Skeletal muscle satellite cell (primary cell): ENCODE measurements at regions not wholly inside any gene's neighbourhood (a gene's known extent, or its start where the extent isn't known, plus 50 kb on each side); places are given as distances from the start of the nearest gene placed in this dataset.
"Not testable (repeated sequence)": the region's sequence is repeated elsewhere in the genome, so short reads cannot be mapped to it uniquely, and the experiment has no call there.

Experiments
- H3K27me3 ChIP-seq: 2 replicates; pipeline ENCODE4 v1.7.0; 2013; ENCODE audit warnings: low read length; ENCODE audit not compliant: control insufficient read depth, insufficient read depth
- H3K36me3 ChIP-seq: 2 replicates; pipeline ENCODE4 v1.7.0; 2013; ENCODE audit warnings: mild to moderate bottlenecking, control low read depth, low read length; ENCODE audit not compliant: insufficient read depth
- H3K4me1 ChIP-seq: 2 replicates; pipeline ENCODE4 v1.7.0; 2013; ENCODE audit warnings: low read length; ENCODE audit not compliant: control insufficient read depth, insufficient read depth
- H3K4me2 ChIP-seq: 2 replicates; pipeline ENCODE4 v1.7.0; 2013; ENCODE audit warnings: mild to moderate bottlenecking, low read length
- H3K4me3 ChIP-seq: 2 replicates; pipeline ENCODE4 v1.7.0; 2013; ENCODE audit warnings: low read length
- H3K9ac ChIP-seq: 2 replicates; pipeline ENCODE4 v1.7.0; 2013; ENCODE audit warnings: mild to moderate bottlenecking, low read depth, low read length, moderate library complexity
- H3K9me3 ChIP-seq: replicated peaks from 2 replicates; pipeline ENCODE4 v1.7.0; 2013; ENCODE audit warnings: mild to moderate bottlenecking, control low read depth, low read length

DNA sequence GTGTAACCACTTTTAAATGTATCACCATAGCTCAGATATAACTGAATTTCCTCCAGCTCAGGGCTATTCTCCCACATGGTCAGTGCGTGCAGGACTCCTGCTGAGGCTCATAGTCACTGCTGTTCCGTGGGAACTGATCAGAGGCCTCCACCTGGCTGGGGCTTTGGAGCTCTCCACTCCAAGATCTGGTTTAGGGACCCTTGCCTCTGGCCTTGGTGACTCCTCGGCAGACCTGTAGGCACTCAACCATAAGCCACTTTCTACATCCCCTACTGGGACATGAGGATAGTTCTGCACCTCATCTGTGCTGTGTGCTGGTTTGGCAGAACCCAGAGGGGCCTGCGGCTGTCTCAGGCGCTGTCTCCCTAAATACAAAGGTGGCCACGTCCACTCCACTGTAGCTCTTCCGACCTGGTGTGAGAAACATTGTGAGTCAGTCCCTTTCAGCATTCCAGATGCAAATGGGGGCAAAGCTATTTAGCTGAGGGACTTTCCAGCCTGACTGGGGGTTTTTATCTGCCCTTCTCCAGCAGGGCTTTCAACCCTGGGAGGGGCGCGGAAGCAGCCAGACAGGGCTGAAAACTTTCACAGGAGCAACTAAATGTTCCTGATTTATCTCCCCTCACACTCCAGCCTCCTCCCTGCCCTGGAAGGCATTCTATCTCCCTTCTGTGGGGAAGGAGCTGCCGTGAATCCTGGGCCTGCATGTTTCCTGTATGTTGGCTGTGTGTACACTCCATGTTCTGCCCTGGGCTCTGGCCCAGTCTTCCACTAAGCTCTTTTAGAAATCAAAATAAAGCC is 218.3 kb upstream of the DAAM1 start:
- Histone ChIP-seq H3K9ac (no peak overlapping the region), H3K9me3 (no peaks in the 10 kb centered on the region), H3K4me1 (no peaks in the 10 kb centered on the region), H3K4me2 (no peak overlapping the region), H3K36me3 (no peaks in the 10 kb centered on the region), H3K4me3 (no peak overlapping the region), H3K27me3 (no peaks in the 10 kb centered on the region)

DNA sequence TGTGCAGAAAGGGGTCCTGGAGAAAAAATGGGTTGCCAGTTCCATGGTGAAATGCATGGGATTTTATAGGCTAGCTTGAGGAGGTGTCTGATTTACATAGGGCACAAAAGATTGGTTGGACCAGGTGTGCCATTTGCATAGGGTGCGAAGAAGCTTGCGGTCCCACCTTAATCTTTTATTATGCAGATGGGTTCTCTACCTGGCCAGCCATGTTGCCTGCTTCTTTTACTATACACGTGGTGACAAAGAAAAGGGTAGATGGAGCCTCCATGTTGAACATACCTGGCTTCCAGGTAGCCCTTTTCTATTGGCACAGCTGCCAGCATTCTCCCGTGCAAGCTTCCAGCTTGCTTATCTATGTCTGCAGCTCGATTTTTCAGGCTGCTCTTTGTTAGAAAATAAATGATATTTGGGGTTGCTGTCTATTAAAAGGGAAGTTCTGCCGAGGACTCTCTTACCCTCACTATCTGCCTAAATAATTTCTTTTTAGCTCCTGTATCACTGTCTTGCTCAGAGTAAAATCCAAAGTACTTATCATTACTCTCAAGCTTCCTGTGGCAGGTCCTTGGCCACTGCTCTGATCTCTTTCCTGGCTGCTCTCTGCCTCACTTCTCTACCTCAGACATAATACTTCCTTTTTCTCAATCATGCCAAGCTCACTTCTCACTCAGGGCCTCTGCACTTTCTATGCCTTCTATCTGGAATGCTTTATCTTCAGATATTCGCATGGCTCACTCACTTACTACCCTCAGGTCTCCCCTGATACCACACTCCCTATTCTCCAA is 216.0 kb upstream of the DAAM1 start:
- no peak overlapping the region for H3K4me3 ChIP-seq
- H3K27me3 ChIP-seq: no peaks in the 10 kb centered on the region
- H3K9ac ChIP-seq: no peak overlapping the region
- no peaks in the 10 kb centered on the region for H3K36me3 ChIP-seq
- no peak overlapping the region for H3K4me2 ChIP-seq
- H3K9me3 ChIP-seq: no peaks in the 10 kb centered on the region
- no peaks in the 10 kb centered on the region for H3K4me1 ChIP-seq

GRCh38 chr14:58977366-58977765 is 211.1 kb upstream of the DAAM1 start:
- no peak overlapping the region for H3K9ac ChIP-seq
- H3K4me3 ChIP-seq: no peak overlapping the region
- H3K27me3 ChIP-seq: no peaks in the 10 kb centered on the region
- H3K36me3 ChIP-seq: no peaks in the 10 kb centered on the region
- H3K4me2 ChIP-seq: no peak overlapping the region
- no peaks in the 10 kb centered on the region for H3K4me1 ChIP-seq
- no peaks in the 10 kb centered on the region for H3K9me3 ChIP-seq

DNA sequence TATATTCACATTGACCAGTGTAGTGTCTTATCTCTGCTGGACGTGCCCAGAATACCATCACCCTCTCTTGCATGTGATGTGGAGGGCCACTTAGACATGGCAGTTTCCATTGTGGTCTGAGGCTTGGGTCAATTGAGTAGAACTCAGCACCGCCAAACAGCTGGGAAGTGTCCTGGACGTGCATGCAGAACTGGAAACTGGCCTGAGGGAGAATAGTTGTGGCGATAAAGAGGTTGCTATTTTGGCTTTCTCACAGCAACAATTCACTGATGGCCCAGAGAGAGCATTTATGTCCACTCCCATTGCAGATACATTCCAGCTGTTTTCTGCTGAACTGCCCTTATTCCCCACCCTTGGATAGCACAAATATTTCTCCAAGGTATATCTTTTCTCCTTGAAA is 210.1 kb upstream of the DAAM1 start:
- Histone ChIP-seq H3K36me3 (no peaks in the 10 kb centered on the region), H3K4me2 (no peak overlapping the region), H3K27me3 (no peaks in the 10 kb centered on the region), H3K4me3 (no peak overlapping the region), H3K4me1 (no peaks in the 10 kb centered on the region), H3K9ac (no peak overlapping the region), H3K9me3 (no peaks in the 10 kb centered on the region)

- Histone ChIP-seq H3K27me3 (no peaks in the 10 kb centered on the region), H3K36me3 (no peaks in the 10 kb centered on the region), H3K9me3 (no peaks in the 10 kb centered on the region), H3K4me3 (no peak overlapping the region), H3K4me2 (no peak overlapping the region), H3K9ac (no peak overlapping the region), H3K4me1 (no peaks in the 10 kb centered on the region)
Measured at GRCh38 chr14:58979325-58979724, 209.1 kb upstream of the DAAM1 start.

- no peak overlapping the region for H3K4me3 ChIP-seq
- H3K4me1 ChIP-seq: no peaks in the 10 kb centered on the region
- H3K9ac ChIP-seq: no peak overlapping the region
- H3K4me2 ChIP-seq: no peak overlapping the region
- no peaks in the 10 kb centered on the region for H3K9me3 ChIP-seq
- no peaks in the 10 kb centered on the region for H3K36me3 ChIP-seq
- H3K27me3 ChIP-seq: no peaks in the 10 kb centered on the region
Measured at GRCh38 chr14:58981840-58982239, 206.6 kb upstream of the DAAM1 start.

- H3K4me1 ChIP-seq: no peaks in the 10 kb centered on the region
- no peak overlapping the region for H3K4me2 ChIP-seq
- H3K36me3 ChIP-seq: no peaks in the 10 kb centered on the region
- no peaks in the 10 kb centered on the region for H3K27me3 ChIP-seq
- no peak overlapping the region for H3K4me3 ChIP-seq
- no peak overlapping the region for H3K9ac ChIP-seq
- no peaks in the 10 kb centered on the region for H3K9me3 ChIP-seq
Measured at GRCh38 chr14:58985786-58986185, 202.7 kb upstream of the DAAM1 start.

GRCh38 chr14:58987591-58987990 is 200.9 kb upstream of the DAAM1 start:
- Histone ChIP-seq H3K4me2 (no peak overlapping the region), H3K4me1 (no peaks in the 10 kb centered on the region), H3K9ac (no peak overlapping the region), H3K36me3 (no peaks in the 10 kb centered on the region), H3K4me3 (no peak overlapping the region), H3K27me3 (no peaks in the 10 kb centered on the region), H3K9me3 (no peaks in the 10 kb centered on the region)

GRCh38 chr14:58992935-58993334 is 195.5 kb upstream of the DAAM1 start:
- Histone ChIP-seq H3K9ac (no peak overlapping the region), H3K9me3 (no peaks in the 10 kb centered on the region), H3K4me2 (no peak overlapping the region), H3K36me3 (no peaks in the 10 kb centered on the region), H3K4me3 (no peak overlapping the region), H3K4me1 (no peaks in the 10 kb centered on the region), H3K27me3 (no peaks in the 10 kb centered on the region)

- Histone ChIP-seq H3K4me1 (no peaks in the 10 kb centered on the region), H3K9ac (no peak overlapping the region), H3K36me3 (no peaks in the 10 kb centered on the region), H3K9me3 (no peaks in the 10 kb centered on the region), H3K4me2 (no peak overlapping the region), H3K27me3 (no peaks in the 10 kb centered on the region), H3K4me3 (no peak overlapping the region)
Measured at GRCh38 chr14:58994130-58994529, 194.3 kb upstream of the DAAM1 start.

GRCh38 chr14:59004012-59004411 is 184.5 kb upstream of the DAAM1 start:
- Histone ChIP-seq H3K9me3 (no peaks in the 10 kb centered on the region), H3K4me3 (no peak overlapping the region), H3K4me2 (no peak overlapping the region), H3K27me3 (no peaks in the 10 kb centered on the region), H3K9ac (no peak overlapping the region), H3K4me1 (no peaks in the 10 kb centered on the region), H3K36me3 (no peaks in the 10 kb centered on the region)

DNA sequence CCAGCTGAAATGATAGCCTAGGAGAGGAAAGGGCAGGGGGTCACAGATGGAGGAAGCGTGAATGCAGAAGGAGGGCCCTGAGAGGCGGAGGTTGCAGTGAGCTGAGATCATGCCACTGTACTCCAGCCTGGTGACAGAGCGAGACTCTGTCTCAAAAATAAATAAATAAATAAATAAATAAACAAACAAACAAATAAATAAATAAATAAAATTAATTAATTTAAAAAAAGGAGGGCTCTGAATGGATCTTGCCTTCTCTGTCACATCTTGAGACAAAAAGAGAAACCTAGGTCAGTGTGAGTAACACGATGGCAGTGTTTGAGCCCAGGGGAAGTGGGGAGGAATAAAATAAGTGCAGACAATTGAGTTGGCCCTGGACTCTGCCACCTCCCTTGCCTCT is 182.3 kb upstream of the DAAM1 start:
- not testable (repeated sequence) for H3K4me3 ChIP-seq, H3K4me1 ChIP-seq, H3K27me3 ChIP-seq, H3K9me3 ChIP-seq, H3K4me2 ChIP-seq, H3K9ac ChIP-seq, H3K36me3 ChIP-seq
